Panc1 (cell line): ENCODE measurements at regions not wholly inside any gene's neighbourhood (a gene's known extent, or its start where the extent isn't known, plus 50 kb on each side); places are given as distances from the start of the nearest gene placed in this dataset.

ENCODE experiments used
- POLR2AphosphoS5 ChIP-seq: IDR thresholded peaks from 2 replicates; pipeline ENCODE4 v1.6.1; 2012; ENCODE audit warnings: mild to moderate bottlenecking, low read depth, low read length, moderate library complexity
- TCF7L2 ChIP-seq: IDR thresholded peaks from 2 replicates; pipeline ENCODE4 v1.6.1; 2011; ENCODE audit warnings: mild to moderate bottlenecking, low read depth, low read length, inconsistent platforms
- TF ChIP-seq, protein P1 (sequence below): fragments of 450-650 bp; IDR thresholded peaks from 2 replicates; pipeline ENCODE4 v1.5.1; 2017; ENCODE audit warnings: mild to moderate bottlenecking

- TF ChIP-seq POLR2AphosphoS5 (no peak), TCF7L2 (no peak)
- TF ChIP-seq, protein P1, sequence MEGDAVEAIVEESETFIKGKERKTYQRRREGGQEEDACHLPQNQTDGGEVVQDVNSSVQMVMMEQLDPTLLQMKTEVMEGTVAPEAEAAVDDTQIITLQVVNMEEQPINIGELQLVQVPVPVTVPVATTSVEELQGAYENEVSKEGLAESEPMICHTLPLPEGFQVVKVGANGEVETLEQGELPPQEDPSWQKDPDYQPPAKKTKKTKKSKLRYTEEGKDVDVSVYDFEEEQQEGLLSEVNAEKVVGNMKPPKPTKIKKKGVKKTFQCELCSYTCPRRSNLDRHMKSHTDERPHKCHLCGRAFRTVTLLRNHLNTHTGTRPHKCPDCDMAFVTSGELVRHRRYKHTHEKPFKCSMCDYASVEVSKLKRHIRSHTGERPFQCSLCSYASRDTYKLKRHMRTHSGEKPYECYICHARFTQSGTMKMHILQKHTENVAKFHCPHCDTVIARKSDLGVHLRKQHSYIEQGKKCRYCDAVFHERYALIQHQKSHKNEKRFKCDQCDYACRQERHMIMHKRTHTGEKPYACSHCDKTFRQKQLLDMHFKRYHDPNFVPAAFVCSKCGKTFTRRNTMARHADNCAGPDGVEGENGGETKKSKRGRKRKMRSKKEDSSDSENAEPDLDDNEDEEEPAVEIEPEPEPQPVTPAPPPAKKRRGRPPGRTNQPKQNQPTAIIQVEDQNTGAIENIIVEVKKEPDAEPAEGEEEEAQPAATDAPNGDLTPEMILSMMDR = no peak
These were observed 77.7 kb downstream of the MAP1LC3B2 start for GRCh38 chr12:116636608-116637519.
